GM19043 (cell line): ENCODE measurements at regions not wholly inside any gene's neighbourhood (a gene's known extent, or its start where the extent isn't known, plus 50 kb on each side); places are given as distances from the start of the nearest gene placed in this dataset.
"Not testable (repeated sequence)": the region's sequence is repeated elsewhere in the genome, so short reads cannot be mapped to it uniquely, and the experiment has no call there.

Experiments
- ATAC-seq: cut with Tn5 transposase; IDR thresholded peaks from one replicate; pipeline ENCODE4 v1.9.1; 2021; ENCODE audit warnings: low read depth; ENCODE audit not compliant: unreplicated experiment

DNA sequence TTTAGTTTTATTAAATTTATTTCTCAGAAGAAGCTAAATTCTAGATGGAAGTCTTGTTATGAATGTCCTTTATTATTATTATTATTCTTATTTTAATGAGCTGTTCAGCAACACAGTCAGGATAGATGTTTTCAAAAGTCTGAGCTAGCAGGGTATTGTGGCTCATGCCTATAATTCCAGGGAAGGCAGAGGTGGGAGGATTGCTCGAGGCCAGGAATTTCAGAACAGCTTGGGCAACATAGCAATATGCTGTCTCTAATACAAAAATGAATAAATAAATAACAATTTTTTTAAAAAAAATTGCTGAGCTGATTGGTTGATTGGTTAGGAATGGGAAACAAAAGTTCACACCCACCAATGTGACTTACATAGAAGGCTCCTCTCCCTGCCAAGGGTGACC, 274.1 kb upstream of the CYRIA start:
- ATAC-seq: no peak

DNA sequence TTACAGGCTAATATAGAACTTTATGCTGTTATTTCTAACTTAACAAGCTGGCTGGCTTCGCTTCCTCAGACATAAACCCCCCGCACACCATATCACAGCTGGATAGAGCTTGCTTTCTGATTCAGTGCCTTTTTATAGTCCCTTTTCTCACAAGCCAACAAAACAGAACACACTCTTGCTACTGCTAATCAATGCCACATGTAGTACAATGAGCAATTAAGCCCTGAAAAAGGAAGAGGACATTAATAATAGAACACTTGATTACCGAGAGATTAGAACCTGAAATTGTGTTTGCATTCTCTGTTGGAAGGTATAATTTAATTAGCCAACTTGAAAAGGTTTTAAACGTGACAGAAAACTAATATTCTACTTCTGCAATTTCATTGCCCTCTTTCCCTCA, 267.7 kb upstream of the CYRIA start:
- no peak for ATAC-seq

DNA sequence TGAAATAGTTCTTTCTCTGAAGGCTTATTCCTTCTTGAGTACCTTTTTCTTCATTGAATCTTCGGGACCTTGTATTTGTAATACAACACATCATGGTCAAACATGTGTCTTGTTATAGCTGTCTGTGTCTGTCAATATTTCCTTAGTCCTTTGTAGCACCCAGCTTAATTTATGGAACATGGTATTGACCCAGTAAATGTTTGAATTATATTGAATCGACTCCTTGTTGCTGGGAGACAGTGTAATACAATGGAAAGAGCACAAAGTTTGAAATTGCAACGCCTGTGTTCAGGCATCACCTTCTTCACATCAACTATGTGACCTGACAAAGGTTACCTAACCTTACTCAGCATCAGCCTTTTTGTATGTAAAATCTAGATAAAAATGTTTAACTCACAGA, 267.2 kb upstream of the CYRIA start:
- no peak for ATAC-seq

DNA sequence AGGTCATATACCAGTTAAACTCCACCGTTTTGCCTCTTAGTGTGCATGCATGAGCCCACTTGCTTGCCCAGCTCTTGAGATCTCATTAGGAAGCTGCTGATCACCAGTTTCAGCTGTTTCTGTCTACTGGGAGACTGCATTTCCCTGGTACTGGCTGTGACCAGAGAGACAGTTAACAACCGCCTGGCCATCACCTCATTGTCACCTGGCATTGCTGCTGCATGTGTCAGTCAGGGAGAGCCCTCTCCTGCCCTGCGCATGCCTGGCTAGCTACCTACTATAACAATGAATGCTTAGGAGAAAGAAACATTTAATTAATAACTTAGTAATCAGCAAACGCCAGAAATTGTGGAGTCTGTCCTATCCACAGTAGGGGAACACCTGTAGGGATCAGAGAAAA, 265.8 kb upstream of the CYRIA start:
- ATAC-seq: no peak

DNA sequence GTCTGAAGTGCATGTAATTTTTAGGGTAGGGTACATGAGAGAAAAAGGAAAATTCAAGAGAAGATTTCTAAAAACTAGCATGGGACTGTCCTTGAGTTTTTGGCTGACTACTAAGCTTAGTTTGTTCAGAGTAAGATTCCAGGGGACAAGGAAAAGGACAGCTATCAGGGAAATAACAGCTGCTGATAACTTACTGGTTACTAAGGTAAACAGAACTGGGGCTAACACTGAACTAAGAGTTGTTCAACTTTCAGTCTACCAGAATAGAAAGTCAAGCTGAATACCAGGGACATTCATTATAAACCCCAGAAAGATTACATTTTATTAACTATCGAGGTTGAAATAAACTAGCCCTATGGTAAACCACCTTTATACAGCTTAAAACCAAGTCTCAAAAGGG, 261.8 kb upstream of the CYRIA start:
- ATAC-seq: no peak

DNA sequence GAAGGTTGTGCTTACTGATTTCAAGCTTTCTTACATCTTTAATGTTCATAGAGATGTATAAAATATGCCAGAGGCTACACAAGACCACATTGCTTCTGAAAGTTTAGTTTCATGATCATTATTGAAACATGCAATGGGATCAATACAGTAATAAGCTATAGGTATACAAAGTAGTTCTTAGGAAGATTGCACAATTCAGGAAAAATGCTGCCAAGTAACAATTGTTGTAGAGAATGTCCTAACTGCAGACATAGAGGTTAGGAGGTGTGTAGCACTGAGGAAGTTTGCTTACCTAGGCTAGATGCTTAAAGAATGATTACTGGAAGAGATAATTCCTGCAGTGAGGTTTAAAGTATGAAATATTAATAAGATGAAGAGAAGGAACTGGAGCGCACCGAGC, 259.5 kb upstream of the CYRIA start:
- ATAC-seq: no peak

DNA sequence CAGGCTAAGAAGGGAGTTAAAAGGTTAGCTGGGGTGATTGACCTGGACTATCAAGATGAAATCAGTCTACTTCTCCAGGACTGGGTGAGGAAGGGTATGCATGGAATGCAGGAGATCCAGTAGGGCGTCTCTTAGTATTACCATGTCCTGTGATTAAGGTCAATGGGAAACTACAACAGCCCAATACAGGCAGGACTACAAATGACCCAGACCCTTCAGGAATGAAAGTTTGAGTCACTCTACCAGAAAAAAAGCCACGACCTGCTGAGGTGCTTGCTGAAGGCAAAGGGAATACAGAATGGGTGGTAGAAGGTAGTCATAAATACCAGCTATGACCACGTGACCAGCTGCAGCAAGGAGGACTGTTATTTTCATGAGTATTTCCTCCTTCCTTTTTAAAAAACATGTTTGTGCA, 249.7 kb upstream of the CYRIA start:
- ATAC-seq: not testable (repeated sequence)

DNA sequence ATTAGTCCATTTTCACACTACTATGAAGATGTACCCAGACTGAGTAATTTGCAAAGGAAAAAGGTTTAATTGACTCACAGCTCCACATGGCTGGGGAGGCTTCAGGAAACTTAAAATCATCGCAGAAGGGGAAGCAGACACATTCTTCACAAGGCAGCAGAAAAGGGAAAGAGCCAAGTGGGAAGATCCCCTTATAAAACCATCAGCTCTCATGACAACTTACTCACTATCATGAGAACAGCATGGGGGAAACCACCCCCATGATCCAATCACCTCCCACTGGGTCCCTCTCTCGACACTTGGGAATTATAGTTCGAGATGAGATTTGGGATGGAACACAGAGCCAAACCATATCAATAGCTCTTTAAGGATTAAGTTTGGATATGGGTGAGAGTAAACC, 246.1 kb upstream of the CYRIA start:
- ATAC-seq: no peak

DNA sequence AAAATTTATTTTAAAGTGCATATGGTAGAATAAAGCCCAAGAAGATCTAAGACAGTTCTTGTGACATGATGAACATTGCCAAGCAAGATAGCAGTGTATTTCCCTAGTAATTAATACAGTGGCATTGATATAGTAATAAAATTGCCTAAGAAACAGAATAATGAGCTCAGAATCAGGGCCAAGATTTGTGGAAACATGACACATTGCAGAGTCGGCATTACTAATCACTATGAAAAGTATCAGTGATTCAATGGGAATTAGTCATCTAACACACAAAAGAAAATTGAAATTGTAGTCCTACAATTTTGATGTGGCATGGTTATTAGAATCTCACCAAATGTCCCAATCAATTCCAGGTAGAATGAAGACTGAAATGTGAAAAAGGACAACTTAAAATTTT, 243.0 kb upstream of the CYRIA start:
- ATAC-seq: no peak

DNA sequence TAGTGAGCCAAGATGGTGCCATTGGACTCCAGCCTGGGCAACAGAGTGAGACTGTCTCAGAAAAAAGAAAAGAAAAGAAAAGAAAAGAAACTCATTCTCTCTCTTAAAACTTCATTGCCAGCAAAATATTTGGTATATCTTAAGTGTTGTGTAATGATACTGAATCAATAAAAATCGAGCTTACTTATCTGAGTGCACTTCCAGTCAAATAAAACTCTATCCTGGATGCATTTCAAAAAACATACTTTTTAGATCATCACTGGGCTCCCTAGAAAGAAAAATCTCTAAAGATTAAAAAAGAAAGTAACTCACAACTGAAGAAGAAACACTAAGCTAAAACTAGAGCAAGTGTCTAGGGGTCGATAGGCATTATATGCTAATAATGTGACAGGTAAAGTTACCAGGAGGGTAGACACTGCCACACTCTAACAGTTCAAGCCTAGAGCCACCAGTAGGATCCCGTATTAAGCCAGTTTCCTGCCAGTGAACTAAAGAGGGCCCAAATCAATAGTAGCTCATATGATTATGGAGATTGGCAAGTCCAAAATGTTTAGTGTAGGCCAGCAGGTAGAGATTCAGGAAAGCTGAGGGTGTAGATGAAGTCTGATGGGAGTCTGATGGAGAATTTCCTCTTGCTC, 242.1 kb upstream of the CYRIA start:
- no peak for ATAC-seq

DNA sequence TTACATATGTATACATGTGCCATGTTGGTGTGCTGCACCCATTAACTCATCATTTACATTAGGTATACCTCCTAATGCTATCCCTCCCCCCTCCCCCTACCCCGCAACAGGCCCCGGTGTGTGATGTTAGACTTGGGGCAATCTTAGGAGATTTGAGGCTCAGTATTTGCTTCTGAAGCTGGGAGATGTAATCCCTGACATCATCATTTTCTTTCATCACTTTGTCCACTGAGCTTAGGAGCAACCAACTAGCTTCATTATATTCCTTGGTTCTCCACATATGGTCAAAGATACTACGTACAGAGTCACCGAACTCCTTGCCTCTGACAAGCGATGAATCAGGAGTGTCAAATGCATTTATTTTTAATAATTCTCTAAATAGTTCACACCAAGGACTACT, 239.7 kb upstream of the CYRIA start:
- ATAC-seq: not testable (repeated sequence)

DNA sequence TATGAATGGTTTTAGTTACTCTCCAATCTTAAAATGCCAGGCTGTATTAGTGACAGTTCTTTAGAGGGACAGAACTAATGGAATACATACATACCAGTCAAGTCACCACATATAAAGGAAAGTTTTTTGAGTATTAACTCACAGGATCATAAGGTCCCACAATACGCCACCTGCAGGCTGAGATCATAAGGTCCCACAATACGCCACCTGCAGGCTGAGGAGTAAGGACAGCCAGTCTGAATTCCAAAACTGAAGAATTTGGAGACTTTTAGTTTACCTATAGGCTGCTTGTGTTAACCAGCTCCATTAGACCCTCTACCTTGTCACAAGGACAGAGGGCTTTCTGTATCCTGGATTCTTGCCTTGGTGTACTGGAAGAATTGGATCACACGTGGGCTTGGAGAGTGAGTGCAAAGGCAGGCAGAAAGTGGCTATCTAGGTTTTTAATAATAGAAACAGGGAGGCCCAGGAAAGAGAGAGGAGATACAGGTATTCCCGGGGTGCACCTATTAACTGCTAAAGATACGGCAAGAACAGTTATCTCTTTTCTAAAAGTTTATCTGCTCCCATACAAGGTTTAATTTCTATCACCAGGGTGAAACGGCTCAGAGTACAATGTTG, 234.9 kb upstream of the CYRIA start:
- peak; percentile 80 for ATAC-seq

DNA sequence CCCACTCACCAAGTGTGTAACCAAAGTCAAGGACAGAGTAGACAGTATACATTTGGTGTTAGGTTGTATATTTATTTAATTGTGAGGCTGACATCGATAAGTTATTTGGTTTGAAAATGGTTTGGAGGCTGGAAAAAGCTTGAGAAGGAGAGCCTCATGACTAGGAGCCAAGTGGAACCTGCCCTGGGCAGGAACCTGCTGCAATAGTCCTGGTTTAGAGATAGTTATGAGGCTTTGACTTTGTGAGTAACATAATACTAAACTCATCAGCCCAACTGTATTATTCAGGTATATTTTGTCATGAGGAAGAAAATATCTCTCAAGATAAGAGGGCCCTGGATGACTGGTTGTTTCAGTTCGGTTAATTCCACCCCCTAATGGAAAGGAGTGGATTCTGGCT, 234.3 kb upstream of the CYRIA start:
- ATAC-seq: no peak

DNA sequence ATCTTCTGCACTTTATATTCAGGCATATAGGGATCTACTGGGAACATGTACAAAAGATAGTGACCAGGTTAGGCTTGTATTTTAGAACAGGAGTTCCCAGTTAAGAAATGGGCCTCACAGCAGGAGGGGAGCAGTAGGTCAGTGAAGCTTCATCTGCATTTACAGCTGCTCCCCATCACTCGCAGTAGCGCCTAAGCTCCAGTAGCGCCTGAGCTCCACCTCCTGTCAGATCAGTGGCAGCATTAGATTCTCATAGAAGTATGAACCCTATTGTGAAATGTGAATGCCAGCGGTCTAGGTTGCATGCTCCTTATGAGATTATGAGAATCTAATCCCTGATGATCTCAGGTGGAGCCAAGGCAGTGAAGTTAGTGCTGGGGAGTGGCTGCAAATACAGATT, 224.4 kb upstream of the CYRIA start:
- ATAC-seq: no peak

DNA sequence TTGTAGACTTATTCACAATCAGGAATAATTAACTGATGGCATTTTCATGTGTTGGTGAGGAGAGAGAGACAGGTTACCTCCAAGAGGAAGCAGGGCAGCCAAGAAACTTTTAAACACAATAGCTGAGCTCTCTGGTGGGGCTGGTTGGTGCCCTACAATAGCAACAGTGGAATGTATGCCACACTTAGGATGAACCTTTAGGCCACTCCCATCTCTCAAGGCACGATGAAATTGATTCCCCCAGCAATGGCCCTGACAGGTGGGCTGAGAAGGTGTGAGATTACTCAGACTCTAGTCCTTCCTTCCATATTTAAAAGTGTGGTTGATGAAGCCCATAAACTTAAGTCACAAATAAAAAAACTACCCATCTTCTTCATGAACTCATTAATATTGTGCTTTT, 219.4 kb upstream of the CYRIA start:
- ATAC-seq: no peak

DNA sequence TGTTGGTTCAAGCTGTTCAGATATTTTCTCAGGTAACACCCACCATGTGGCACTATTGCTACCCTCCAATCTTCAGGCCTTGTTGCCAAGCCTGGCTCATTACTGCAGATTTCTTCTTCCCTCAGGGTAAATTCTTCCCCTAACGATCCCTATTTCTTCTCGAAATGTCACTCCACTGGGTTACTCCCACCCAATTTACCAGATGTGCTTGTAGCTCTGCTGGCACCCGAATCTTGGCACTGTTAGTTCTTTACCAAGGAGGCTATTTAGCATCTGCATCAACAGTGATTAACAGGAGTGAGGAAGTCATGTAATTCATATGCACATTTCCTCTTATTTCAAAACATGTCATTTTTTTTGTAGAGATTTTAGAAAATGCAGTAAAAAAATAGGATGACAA, 217.1 kb upstream of the CYRIA start:
- no peak for ATAC-seq

DNA sequence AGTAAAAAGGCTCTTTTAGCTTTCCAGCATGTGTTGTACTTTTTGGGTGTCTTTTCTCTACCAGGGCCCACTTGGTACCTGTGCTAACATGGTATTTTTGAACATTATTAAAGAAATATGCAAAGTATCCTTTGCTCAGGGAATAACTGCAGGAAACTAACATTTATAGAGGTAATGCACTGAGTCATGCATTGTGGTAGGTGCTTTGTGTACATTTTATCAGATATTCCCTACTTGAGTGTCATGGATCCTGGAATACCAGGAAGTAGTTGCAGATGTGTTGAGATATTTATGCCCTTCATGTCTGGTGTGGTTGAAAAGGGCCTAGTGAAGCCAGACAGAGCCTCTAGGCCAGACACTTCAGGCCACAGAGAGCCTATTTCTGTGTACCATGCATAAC, 215.5 kb upstream of the CYRIA start:
- ATAC-seq: no peak

DNA sequence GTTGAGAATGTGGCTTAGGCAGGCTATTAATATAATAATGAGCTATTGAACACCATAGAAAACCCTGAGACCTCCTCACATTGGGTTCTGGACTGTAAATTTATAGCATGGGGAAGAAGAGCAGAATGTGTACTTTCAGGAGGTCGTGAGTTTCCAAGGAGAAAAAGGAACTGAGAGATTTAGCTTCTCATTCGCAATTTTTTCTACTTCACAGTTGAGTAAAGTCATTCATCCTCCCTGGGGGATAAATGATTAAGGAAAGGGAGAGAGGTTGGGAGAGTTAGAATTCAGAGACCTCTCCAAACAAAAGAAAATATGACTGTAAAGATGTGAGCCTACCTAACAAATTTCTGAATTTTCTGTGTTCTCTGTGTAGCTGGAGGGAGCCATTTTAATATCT, 205.8 kb upstream of the CYRIA start:
- ATAC-seq: no peak

DNA sequence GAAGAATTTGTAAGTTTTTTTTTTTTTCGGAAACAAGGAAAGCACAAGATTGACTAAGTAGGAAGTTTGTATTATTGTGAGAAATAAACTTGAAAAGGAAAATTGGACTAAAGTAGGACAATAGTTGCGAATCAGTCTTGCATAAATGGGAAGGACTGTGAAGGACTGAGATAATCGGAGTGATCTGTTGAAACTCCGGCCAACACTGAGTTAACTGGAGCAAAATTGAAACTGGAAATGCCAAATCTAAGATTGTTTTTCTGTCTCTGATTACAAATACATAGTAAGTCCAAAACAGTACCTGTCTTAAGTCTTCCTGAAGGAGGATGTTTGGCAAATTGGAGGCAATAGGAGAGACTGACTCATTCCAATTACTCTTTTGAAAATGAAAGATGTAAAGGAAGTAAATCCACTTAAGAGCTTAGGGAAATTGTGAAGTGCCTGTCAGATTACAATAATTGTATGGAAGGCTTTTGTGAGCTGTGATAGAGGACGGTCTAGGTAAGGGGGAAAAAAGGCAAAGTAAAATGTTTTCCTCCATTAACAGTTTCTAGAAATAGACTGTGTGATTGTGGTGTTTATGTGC, 204.9 kb upstream of the CYRIA start:
- no peak for ATAC-seq

DNA sequence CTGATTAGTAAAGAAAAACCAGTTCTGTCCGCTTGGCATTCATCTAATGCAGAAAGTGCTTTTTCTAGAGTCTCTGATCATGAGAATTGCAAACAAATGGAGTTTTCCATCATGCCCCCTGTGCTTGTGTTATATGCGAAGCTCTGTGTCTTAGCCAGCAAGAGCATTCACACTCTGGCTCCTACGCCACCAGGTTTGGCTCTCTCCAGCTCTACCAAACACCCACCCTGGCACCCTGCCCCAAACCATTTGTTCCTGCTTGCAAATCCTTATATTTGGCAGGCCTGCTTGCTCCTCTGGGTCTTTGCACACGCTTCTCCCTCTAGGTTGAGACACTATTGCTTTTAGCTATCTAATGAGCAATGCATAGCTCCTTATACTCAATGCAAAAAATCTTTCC, 204.1 kb upstream of the CYRIA start:
- ATAC-seq: no peak

DNA sequence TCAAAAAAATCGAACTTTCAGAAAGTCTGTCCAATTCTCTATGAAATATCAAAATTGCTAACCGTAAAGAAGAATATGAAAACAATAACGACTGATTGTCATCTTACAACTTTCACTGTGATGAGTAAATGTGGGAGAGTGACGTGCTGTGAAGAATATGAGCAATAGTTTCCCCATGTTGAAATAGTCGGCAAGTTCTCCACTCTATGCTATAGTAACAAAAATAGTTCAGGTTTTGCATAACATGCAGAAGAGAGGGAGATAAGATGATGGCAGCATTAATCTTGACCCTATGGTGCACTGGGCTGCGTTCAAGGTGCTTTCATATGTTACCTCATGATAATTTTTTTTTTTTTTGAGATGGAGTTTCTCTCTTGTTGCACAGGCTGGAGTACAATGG, 196.8 kb upstream of the CYRIA start:
- ATAC-seq: no peak

DNA sequence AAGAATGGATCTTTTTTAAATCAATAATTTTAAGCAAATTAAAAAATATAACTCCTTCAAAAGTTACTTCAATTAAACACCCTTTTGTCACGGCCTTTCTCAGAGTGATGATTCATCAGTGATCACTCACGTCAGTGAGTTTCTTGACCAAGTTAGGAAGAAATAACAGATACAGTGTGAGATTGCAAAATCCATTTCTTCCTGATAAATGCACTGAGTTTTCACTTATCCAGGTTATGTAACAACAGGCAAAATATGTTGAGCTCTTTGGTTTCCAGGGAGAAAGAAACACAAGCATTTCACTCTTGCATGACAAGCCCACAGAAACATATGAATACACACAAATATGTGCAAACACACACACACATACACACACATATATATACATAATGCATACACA, 195.9 kb upstream of the CYRIA start:
- no peak for ATAC-seq
